Duodenal mucosa (tissue), 2 donors: ENCODE measurements at regions not wholly inside any gene's neighbourhood (a gene's known extent, or its start where the extent isn't known, plus 50 kb on each side); places are given as distances from the start of the nearest gene placed in this dataset.
A peak's percentile ranks its signal among the peaks of the same experiment; 100 is the strongest.

Source experiments
- H3K27ac ChIP-seq: one replicate; pipeline ENCODE4 v1.7.0; 2013; ENCODE audit warnings: low read depth, low read length
- H3K27me3 ChIP-seq, 2 donors: one replicate each; pipeline ENCODE4 v1.7.0; 2013; ENCODE audit warnings: low read length in 2 of 2, control low read depth in 1 of 2; ENCODE audit not compliant: insufficient read depth in 2 of 2, control insufficient read depth in 1 of 2
- H3K36me3 ChIP-seq, 2 donors: one replicate each; pipeline ENCODE4 v1.7.0; 2013; ENCODE audit warnings: low read length in 2 of 2, control low read depth in 1 of 2; ENCODE audit not compliant: insufficient read depth in 2 of 2, control insufficient read depth in 1 of 2
- H3K4me1 ChIP-seq, 2 donors: one replicate each; pipeline ENCODE4 v1.7.0; 2013; ENCODE audit warnings: low read length in 2 of 2, control low read depth in 1 of 2; ENCODE audit not compliant: insufficient read depth in 2 of 2, control insufficient read depth in 1 of 2
- H3K4me3 ChIP-seq, 2 donors: one replicate each; pipeline ENCODE4 v1.7.0; 2013; ENCODE audit warnings: low read length in 2 of 2, low read depth in 1 of 2
- H3K9ac ChIP-seq, 2 donors: one replicate each; pipeline ENCODE4 v1.7.0; 2013; ENCODE audit warnings: low read length in 2 of 2, low read depth in 1 of 2
- H3K9me3 ChIP-seq, 2 donors: one replicate each; pipeline ENCODE4 v1.7.0; 2013; ENCODE audit warnings: low read length in 2 of 2, control low read depth in 1 of 2; ENCODE audit not compliant: control insufficient read depth in 1 of 2

DNA sequence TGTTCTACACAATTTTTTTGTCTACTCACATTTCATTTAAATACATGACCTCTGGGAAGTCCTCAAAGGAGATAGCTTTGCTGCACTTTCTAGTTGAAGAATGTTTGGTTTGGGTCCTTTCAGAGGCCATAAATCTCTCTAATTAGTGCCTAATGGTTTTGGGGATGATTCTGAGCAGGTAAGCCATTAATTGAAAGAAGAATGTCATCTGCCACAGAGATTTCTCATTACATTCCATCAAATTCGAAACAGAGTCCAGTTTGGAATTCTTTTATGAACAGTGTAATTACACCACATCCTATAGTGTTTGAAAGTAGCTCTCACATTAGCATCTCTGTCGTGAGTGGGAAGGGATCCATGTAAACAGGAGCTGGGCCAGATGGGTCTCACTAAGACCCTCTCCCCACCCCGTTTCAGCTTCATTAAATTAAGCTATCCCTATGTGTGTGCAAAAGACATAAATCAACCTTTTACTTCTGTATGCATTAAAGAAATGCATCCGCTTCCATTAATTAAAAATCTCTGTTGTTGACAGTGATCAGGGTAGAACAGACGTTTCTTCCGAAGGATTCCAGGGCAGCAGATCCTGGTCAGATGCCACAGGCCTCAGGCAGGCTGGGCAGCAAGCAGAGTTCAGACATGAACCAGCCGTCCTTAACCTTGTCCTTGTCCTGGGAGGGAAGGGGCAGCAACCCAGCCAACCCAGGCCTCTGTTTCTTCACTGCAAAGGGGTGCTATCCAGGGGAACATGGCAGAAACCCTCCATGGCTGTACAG is 99.8 kb upstream of the MAP1B start:
- Histone ChIP-seq H3K27ac (no peak overlapping the region), H3K9ac (no peak overlapping the region), H3K4me1 (no peaks in the 10 kb centered on the region), H3K36me3 (no peaks in the 10 kb centered on the region), H3K9me3 (no peaks in the 10 kb centered on the region), H3K27me3 (no peaks in the 10 kb centered on the region), H3K4me3 (no peak overlapping the region)

DNA sequence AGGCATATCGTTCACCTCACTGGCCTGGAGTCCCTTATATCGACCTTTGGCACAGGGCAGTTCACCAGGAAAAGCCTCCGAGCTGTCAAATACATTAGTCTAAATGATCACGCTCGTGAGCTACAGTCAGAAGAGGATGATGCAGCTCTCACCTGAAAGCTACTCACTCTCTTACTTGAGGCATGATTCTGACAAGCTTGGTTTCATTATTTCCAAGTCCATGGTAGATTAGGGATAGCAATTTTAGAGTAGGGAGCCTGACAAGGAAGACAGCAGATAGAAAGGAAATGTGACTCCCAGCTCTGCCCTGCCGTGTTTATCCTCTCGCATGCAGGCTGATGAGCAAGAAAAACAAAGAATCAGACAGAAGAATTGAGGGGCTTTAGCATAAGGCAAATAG is 98.0 kb upstream of the MAP1B start:
- Histone ChIP-seq H3K4me1 (no peaks in the 10 kb centered on the region), H3K36me3 (no peaks in the 10 kb centered on the region), H3K27me3 (peaks cover 0 to 5% of the 10 kb centered on the region in 2 donors), H3K27ac (no peak overlapping the region), H3K9me3 (no peaks in the 10 kb centered on the region), H3K4me3 (no peak overlapping the region), H3K9ac (no peak overlapping the region)

DNA sequence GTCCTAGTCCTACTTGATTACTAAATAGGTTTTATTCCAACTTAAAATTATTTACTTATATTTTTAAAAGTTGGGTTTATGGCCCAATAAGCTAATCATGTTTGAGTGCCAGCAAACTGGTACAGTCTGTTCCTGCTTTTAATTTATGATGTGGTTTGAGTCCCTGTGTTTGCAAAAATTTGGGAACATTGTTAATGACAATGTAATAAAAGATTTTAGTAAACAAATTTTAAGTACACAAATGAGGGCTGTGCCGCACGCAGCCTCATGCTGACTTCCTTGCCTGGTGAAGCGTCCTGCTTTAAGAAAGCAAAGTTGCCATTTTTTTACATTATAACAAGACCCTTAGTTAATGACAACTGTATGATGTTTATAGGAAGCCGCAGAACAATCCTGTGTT is 96.8 kb upstream of the MAP1B start:
- no peaks in the 10 kb centered on the region for H3K4me1 ChIP-seq
- peaks cover 0 to 5% of the 10 kb centered on the region in 2 donors for H3K27me3 ChIP-seq
- no peak overlapping the region for H3K9ac ChIP-seq
- H3K9me3 ChIP-seq: no peaks in the 10 kb centered on the region
- H3K27ac ChIP-seq: no peak overlapping the region
- no peak overlapping the region for H3K4me3 ChIP-seq
- no peaks in the 10 kb centered on the region for H3K36me3 ChIP-seq

DNA sequence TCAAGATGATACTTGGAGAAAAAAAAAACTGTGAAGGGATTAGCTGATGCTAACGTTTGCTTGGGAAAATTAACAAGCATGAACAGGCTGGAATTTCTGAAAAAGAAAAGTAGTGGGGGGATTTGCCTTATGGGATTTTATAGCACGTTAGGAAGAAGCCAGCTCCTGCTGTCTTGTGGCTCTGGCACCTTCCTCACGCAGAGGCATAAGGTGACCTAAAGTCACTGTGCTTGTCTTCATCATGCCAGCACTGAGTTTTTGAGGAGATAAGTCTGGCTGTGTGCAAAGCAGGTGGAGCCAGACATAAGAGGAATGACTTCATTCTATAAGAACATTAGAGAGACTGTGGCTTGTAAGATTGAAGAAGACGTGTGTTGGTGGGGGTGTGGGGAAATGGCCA is 94.4 kb upstream of the MAP1B start:
- Histone ChIP-seq H3K9me3 (no peaks in the 10 kb centered on the region), H3K4me1 (no peaks in the 10 kb centered on the region)

DNA sequence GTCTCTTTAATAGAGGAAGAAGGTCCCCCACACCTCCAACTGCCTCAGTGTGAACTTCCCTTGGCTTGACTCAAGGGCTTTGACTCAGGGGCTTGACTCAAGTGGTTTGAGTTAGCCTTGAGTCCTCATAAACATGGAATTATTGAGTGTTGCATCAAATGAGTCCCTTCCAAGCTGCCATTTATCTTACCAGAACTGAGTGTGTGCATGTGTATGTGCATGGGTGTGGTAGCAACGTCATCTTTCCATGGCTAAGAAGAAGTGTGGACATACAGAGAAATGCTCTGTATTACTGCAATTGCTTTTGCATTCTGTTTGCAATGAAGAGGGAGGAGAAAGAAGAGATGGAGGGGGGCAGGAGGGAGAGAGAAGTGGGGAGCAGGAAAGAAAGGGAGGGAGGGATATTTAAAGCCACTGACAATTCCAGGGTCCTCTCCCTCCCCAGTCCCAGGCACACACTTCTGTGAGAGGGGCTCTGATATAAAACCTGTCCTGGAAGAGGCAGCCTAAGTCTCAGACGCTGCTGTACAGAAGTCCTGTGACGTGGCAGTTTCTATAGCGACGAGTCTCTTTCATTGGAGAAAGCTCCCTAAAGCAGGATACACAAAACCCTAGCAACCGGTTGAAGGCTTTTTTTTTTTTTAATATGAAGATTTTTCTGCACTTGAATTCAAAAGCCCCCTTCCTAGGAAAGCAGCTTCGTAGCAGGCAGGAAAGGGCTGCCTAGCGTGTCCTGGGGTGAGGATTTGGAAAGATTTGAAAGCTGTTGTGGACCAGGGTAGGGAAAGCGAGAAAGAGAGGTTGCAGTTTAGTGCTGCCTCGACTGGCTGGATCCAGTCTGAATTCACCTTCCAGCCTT is 93.3 kb upstream of the MAP1B start:
- Histone ChIP-seq H3K27ac (no peak overlapping the region), H3K36me3 (no peaks in the 10 kb centered on the region), H3K9me3 (no peaks in the 10 kb centered on the region), H3K4me3 (no peak overlapping the region), H3K4me1 (no peaks in the 10 kb centered on the region), H3K9ac (no peak overlapping the region), H3K27me3 (peaks cover 0 to 5% of the 10 kb centered on the region in 2 donors)

More for the DNA sequence above, 94.4 kb upstream of the MAP1B start:
- Histone ChIP-seq H3K36me3 (no peaks in the 10 kb centered on the region), H3K4me3 (no peak overlapping the region), H3K27me3 (peaks cover 0 to 5% of the 10 kb centered on the region in 2 donors), H3K9ac (no peak overlapping the region), H3K27ac (no peak overlapping the region)

DNA sequence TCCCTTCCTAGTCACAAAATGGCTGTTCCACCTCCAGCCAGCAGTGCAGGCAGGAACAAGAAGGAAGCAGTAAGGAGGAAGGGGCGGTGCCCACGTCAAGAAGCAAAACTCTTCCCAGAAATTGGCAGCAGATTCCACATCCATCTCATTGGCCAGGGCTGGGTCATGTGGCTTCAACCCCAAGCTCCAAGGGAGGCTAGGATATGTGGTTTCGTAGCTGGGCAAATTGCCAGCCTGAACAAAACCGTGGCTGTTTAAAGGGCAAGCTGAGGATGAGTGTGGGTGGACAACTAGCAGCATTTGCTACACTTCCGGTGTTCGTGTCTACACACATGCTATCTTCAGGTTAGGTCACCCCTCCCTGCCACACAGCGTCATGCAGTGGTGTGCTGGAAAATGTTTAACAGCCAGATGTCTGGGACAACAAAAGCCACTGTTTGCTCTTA is 92.1 kb upstream of the MAP1B start:
- Histone ChIP-seq H3K9me3 (no peaks in the 10 kb centered on the region), H3K27ac (no peak overlapping the region), H3K9ac (no peak overlapping the region), H3K36me3 (no peaks in the 10 kb centered on the region), H3K27me3 (peaks cover 0 to 6% of the 10 kb centered on the region in 2 donors), H3K4me3 (peak overlapping the region; percentile 1 to 7), H3K4me1 (no peaks in the 10 kb centered on the region)

DNA sequence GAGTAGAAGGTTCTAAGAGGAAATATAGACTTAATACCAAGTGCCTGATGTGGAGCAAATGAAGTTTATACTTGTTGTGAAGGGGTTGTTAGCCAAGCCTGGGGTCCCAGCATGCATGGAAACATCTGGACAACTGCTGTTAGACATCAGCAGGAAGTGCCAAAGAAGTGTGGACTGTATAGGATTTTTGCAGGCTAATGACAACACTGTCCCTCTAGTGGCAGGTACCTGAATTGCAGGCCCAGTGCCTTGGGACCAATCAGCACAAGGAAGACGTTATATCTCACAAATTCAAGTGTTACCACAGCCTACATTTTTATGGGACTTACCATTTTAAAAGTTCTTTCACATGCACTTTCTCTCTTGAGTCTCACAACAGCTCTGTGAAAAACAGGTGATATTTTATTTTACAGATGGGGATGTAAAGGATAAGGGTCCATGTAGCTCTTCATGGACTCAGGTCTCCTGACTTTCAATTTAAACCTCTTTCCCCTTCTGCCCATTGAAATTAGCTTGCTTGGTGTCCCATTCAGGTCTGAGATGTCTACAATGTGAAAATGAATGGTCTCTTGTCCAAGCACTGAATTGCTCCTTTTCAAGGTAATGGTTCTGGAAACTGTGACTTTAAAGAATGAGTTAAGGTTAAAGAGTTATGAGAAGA is 89.0 kb upstream of the MAP1B start:
- Histone ChIP-seq H3K9ac (no peak overlapping the region), H3K27ac (no peak overlapping the region), H3K9me3 (no peaks in the 10 kb centered on the region), H3K36me3 (no peaks in the 10 kb centered on the region), H3K4me3 (no peak overlapping the region), H3K4me1 (no peaks in the 10 kb centered on the region), H3K27me3 (peaks cover 0 to 11% of the 10 kb centered on the region in 2 donors)

DNA sequence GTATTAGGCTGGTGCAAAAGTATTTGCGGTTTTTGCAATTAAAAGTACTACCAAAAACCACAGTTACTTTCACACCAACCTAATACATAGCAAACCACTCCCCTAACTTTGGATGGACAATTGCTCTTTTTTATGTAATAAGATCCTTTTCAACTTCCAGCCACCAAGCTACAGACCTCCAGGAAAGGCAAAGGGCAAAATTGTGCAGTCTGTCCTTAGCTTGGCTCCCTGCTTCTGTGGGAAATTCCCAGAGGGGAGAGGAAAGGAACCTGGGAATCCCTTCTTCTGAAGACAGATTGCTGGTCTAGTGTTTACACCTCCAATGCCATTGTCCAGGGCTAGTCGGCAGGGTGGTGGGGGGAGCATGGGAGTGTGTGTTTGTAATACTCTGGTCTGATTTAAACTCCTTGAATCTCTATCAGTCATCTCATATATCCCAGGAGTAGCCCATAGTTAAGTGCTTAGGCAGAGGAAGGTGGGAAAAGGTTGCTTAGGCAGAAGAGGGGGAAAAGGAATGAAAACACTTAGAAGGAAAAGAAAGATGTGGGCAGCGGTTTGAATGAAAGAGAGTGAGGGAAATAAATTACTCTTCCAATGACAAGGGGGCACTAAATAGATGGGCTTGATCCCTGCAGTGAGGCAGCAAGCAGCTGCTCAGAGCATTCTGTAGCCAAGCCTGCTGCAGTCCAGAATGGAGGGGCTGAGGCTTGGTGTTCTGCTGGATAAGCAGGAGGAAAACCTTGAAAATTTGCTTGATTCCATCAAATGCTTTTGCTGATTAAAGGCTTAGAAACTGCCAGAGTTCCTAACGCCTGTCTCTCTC is 86.9 kb upstream of the MAP1B start:
- peaks cover 0 to 11% of the 10 kb centered on the region in 2 donors for H3K27me3 ChIP-seq
- H3K9ac ChIP-seq: no peak overlapping the region
- no peaks in the 10 kb centered on the region for H3K36me3 ChIP-seq
- H3K27ac ChIP-seq: no peak overlapping the region
- no peak overlapping the region for H3K4me3 ChIP-seq
- H3K4me1 ChIP-seq: no peaks in the 10 kb centered on the region
- no peaks in the 10 kb centered on the region for H3K9me3 ChIP-seq

DNA sequence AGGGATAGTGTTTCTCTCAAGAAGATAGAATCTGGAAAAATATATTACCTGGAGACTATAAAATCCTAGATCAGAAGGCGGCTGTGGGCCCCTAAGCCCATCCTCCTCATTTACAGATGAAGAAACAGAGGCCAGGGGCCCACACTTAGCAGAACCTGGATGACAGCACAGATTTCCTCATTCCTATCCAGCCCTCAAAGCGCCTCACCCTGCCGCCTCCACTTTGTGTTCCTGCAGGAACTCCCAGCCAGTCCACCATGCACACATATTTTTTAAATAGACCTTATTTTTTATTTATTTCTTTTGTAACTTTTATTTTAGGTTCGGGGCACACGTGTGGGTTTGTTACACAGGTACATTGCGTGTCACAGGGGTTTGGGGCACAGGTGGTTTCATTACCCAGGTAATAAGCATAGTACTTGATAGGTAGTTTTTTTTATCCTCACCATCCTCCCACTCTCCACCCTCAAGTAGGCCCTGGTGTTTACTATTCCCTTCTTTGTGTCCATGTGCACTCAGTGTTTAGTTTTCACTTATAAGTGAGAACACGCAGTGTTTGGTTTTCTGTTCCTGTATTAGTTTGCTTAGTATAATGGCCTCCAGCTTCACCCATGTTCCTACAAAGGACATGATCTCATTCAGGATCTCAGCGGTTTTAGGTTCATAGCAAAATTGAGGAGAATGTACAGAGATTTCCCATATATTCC is 85.5 kb upstream of the MAP1B start:
- Histone ChIP-seq H3K27me3 (peaks cover 0 to 11% of the 10 kb centered on the region in 2 donors), H3K9ac (no peak overlapping the region), H3K4me3 (no peak overlapping the region), H3K4me1 (no peaks in the 10 kb centered on the region), H3K9me3 (no peaks in the 10 kb centered on the region), H3K36me3 (no peaks in the 10 kb centered on the region), H3K27ac (no peak overlapping the region)
